B cell (primary cell): ENCODE measurements at regions not wholly inside any gene's neighbourhood (a gene's known extent, or its start where the extent isn't known, plus 50 kb on each side); places are given as distances from the start of the nearest gene placed in this dataset.

ENCODE experiments used
- CTCF ChIP-seq: fragments of 200-600 bp; IDR thresholded peaks from one replicate; pipeline ENCODE4 v1.8.0; 2022; ENCODE audit warnings: antibody characterized with exemption, mild to moderate bottlenecking
- EZH2 ChIP-seq: IDR thresholded peaks from 2 replicates; pipeline ENCODE4 v1.6.1; 2012; ENCODE audit warnings: borderline replicate concordance, low read depth, mild to moderate bottlenecking, moderate library complexity, low read length; ENCODE audit not compliant: insufficient read depth, poor library complexity, severe bottlenecking

GRCh38 chr4:175444512-175444911 lies 367.6 kb downstream of the GPM6A start:
- TF ChIP-seq CTCF (no peak), EZH2 (no peak)
